ENCODE measurements at regions not wholly inside any gene's neighbourhood (a gene's known extent, or its start where the extent isn't known, plus 50 kb on each side); places are given as distances from the start of the nearest gene placed in this dataset.

DNA sequence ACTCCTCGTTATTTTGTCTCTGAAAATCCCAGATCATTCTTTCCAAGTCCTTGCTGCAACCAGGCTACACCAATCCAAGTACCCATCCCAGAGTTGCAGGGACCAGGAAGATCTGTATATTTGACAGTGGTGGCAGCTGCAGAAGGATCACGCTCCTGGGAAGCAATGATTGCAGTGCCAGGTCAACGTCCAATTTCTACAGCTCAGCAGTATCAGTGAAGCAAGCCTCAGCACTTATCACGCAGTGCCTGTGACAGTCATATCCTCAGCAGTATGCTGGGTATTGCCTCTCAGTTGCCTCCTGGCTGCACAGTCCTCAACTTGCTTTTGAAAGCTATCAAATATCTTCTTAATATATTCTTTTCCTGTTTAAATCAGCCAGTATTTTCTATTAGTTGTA is 66.7 kb downstream of the BARHL2 start:
- intact Hi-C loops (cut with DNase I; ENCODE audit: low total_unique reads) = no loop called here
- Histone ChIP-seq H3K4me3 (no peak overlapping the region), H3K27me3 (no peaks in the 10 kb centered on the region), H3K9me3 (no peaks in the 10 kb centered on the region), H3K36me3 (no peaks in the 10 kb centered on the region), H3K4me1 (no peaks in the 10 kb centered on the region), H3K27ac (no peak overlapping the region)
- no peak for DNase-seq
- TF ChIP-seq, protein P1, sequence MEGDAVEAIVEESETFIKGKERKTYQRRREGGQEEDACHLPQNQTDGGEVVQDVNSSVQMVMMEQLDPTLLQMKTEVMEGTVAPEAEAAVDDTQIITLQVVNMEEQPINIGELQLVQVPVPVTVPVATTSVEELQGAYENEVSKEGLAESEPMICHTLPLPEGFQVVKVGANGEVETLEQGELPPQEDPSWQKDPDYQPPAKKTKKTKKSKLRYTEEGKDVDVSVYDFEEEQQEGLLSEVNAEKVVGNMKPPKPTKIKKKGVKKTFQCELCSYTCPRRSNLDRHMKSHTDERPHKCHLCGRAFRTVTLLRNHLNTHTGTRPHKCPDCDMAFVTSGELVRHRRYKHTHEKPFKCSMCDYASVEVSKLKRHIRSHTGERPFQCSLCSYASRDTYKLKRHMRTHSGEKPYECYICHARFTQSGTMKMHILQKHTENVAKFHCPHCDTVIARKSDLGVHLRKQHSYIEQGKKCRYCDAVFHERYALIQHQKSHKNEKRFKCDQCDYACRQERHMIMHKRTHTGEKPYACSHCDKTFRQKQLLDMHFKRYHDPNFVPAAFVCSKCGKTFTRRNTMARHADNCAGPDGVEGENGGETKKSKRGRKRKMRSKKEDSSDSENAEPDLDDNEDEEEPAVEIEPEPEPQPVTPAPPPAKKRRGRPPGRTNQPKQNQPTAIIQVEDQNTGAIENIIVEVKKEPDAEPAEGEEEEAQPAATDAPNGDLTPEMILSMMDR (IDR thresholded peaks at IDR 0.05) = no peak

DNA sequence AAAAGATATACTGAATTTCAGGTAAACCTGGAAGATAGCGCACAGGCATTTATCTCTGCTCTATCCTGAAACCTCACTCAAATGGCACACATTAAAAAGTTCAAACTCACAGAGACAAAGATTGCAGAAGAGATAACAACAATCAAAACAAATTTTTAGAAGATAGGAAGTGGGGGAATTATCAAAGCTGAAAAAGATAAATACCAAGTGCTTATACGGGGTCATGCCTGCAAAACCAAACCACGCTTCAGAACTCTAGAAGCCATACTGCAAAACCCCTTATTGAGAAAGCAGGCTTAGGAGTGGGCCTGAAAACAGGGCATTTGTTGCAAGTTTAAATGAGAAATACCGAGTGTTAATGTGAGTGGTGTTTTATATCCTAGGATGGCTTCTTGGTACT is 76.8 kb downstream of the BARHL2 start:
- Histone ChIP-seq H3K4me3 (no peak overlapping the region), H3K27me3 (no peaks in the 10 kb centered on the region), H3K9me3 (no peaks in the 10 kb centered on the region), H3K36me3 (no peaks in the 10 kb centered on the region), H3K4me1 (no peaks in the 10 kb centered on the region), H3K27ac (no peak overlapping the region)
- intact Hi-C loops (cut with DNase I; ENCODE audit: low total_unique reads) = no loop called here
- DNase-seq = no peak
- TF ChIP-seq, protein P1 (IDR thresholded peaks at IDR 0.05) = no peak

DNA sequence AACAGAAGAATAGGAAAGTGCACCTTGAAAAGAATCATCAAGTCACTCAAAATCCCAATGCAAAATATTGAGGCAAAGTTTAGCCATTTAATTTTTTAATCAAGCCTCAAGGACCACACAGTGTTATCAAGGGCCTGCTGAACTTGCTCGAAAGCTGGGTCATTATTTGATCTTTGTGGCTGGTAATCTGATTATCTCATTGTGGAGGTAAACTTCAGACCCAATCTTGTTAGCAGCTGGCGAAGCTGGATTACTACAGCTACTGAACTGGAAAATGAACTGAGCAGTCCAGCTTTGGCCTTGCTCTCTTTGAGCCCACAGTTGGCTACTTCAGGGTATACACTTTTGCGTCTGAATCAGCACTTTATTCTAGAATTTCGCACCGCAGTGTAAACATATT is 94.4 kb downstream of the BARHL2 start:
- TF ChIP-seq, protein P1 (IDR thresholded peaks at IDR 0.05) = no peak
- H3K27me3 ChIP-seq = no peaks in the 10 kb centered on the region
- no peak for DNase-seq
- H3K4me1 ChIP-seq = no peaks in the 10 kb centered on the region
- H3K36me3 ChIP-seq = no peaks in the 10 kb centered on the region
- no peaks in the 10 kb centered on the region for H3K9me3 ChIP-seq
- intact Hi-C loops (cut with DNase I; ENCODE audit: low total_unique reads) = no loop called here
- H3K27ac ChIP-seq = no peak overlapping the region
- no peak overlapping the region for H3K4me3 ChIP-seq

DNA sequence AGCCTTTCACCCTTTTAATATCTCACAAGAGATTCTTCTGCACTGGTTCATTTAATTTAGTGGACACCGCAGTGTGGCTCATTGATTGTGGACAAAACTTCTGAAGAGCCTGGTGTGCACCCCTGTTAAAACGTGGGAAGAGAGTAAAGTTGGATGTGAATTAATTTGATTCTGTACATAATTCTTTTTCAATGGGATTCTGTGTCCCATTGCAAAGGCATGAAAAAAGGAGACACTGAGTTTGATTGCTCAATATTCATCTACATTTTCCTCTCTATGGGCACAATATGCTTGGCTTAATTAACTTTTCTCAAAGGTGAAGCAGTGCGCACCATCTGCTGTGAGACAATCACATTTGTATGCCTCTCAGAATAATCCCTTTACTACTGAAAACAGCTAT is 95.1 kb downstream of the BARHL2 start:
- H3K27me3 ChIP-seq = no peaks in the 10 kb centered on the region
- DNase-seq = no peak
- no peaks in the 10 kb centered on the region for H3K36me3 ChIP-seq
- H3K4me3 ChIP-seq = no peak overlapping the region
- intact Hi-C loops (cut with DNase I; ENCODE audit: low total_unique reads) = no loop called here
- TF ChIP-seq, protein P1 (IDR thresholded peaks at IDR 0.05) = no peak
- no peaks in the 10 kb centered on the region for H3K9me3 ChIP-seq
- no peak overlapping the region for H3K27ac ChIP-seq
- H3K4me1 ChIP-seq = no peaks in the 10 kb centered on the region

DNA sequence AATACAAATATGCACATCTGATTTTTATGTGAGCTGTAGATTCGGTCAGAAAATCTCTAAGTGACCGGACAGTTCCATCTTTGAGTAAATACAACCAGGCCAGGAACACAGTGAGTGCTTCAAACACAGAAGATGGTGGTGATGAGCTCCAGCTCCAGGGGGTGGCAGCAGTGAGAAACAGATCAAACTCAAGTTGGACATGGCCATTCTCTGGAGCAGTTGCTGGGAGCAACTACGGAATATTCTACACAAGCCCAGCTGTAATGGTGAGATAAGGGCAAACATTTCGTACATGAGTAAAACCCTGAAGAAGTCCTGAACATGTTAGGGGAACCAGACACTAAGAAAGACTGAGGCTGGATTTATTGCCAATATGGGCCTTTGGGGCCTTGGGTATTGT is 100.7 kb downstream of the BARHL2 start:
- TF ChIP-seq, protein P1 (IDR thresholded peaks at IDR 0.05) = no peak
- H3K9me3 ChIP-seq = no peaks in the 10 kb centered on the region
- no peak for DNase-seq

DNA sequence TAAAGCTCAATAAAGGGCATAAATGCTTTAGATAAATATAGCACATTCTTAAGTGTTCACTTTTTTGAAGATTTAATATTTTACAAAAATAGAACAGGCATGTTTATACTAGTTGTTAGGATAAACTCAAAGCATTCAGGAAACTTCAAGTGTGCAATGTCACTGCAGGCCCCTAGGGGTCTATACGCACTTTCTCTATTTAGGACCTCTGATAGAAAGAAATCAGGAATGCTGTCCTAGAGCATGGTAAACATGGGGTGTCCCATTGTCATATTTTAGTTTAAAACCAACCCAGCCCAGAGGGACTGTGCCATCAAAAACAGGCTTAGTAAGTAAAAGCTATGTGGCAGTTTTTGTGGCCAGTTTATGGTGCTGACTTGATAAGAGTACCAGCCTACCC is 102.2 kb downstream of the BARHL2 start:
- Histone ChIP-seq H3K27ac (no peak overlapping the region), H3K36me3 (no peaks in the 10 kb centered on the region)
- intact Hi-C loops (cut with DNase I; ENCODE audit: low total_unique reads) = no loop called here

More for the DNA sequence above, 100.7 kb downstream of the BARHL2 start:
- no peak overlapping the region for H3K27ac ChIP-seq
- H3K4me1 ChIP-seq = peaks cover 0 to 16% (median 3%) of the 10 kb centered on the region in 4 donors
- intact Hi-C loops (cut with DNase I; ENCODE audit: low total_unique reads) = no loop called here
- no peaks in the 10 kb centered on the region for H3K27me3 ChIP-seq
- no peak overlapping the region for H3K4me3 ChIP-seq
- H3K36me3 ChIP-seq = no peaks in the 10 kb centered on the region

More for the DNA sequence above, 102.2 kb downstream of the BARHL2 start:
- Histone ChIP-seq H3K4me1 (peaks cover 0 to 16% (median 3%) of the 10 kb centered on the region in 4 donors), H3K4me3 (no peak overlapping the region), H3K9me3 (no peaks in the 10 kb centered on the region), H3K27me3 (no peaks in the 10 kb centered on the region)
- DNase-seq = no peak
- TF ChIP-seq, protein P1 (IDR thresholded peaks at IDR 0.05) = peak in 1 of 2 experiments; percentile 34

Measured in tibial artery (tissue), 4 donors.